Neural cell (in vitro differentiated cells): ENCODE measurements at regions not wholly inside any gene's neighbourhood (a gene's known extent, or its start where the extent isn't known, plus 50 kb on each side); places are given as distances from the start of the nearest gene placed in this dataset.

ENCODE experiments used
- H2AFZ ChIP-seq: fragments of 200-600, 300-800 bp; sonication (generic), shearing (Covaris generic); 2 replicates; pipeline ENCODE4 v1.6.0; 2014; ENCODE audit warnings: low read depth, mild to moderate bottlenecking, antibody characterized with exemption, low read length, moderate library complexity
- H3F3A ChIP-seq: fragments of 200-600 bp; shearing (Covaris generic); 2 replicates; pipeline ENCODE4 v1.6.1; 2016; ENCODE audit warnings: mild to moderate bottlenecking, moderate library complexity, mixed read lengths, antibody characterized with exemption, low read length; ENCODE audit not compliant: insufficient read depth, poor library complexity, severe bottlenecking
- H3K27ac ChIP-seq: fragments of 200-600, 300-800 bp; sonication (generic), shearing (Covaris generic); 2 replicates; pipeline ENCODE4 v1.5.1; 2014; ENCODE audit warnings: mild to moderate bottlenecking, low read length, moderate library complexity
- H3K27me3 ChIP-seq: fragments of 300-800, 200-600 bp; sonication (generic), shearing (Covaris generic); 2 replicates; pipeline ENCODE4 v1.6.0; 2014; ENCODE audit warnings: mild to moderate bottlenecking, low read depth, low read length, moderate library complexity; ENCODE audit not compliant: insufficient read depth
- H3K36me3 ChIP-seq: fragments of 300-800, 200-600 bp; sonication (generic), shearing (Covaris generic); 2 replicates; pipeline ENCODE4 v1.5.1; 2014; ENCODE audit warnings: mild to moderate bottlenecking, antibody characterized with exemption, low read length, moderate library complexity; ENCODE audit not compliant: insufficient read depth
- H3K4me2 ChIP-seq: fragments of 300-800, 200-600 bp; sonication (generic), shearing (Covaris generic); 2 replicates; pipeline ENCODE4 v1.6.0; 2014; ENCODE audit warnings: mild to moderate bottlenecking, low read length
- H3K4me3 ChIP-seq: fragments of 300-800, 200-600 bp; sonication (generic), shearing (Covaris generic); 2 replicates; pipeline ENCODE4 v1.5.1; 2014; ENCODE audit warnings: mild to moderate bottlenecking, low read length, moderate library complexity
- H3K79me2 ChIP-seq: fragments of 200-600 bp; shearing (Covaris generic); replicated peaks from 2 replicates; pipeline ENCODE4 v1.6.0; 2014; ENCODE audit warnings: mild to moderate bottlenecking, low read length, moderate library complexity; ENCODE audit not compliant: insufficient read depth
- H3K9ac ChIP-seq: fragments of 300-800, 200-600 bp; sonication (generic), shearing (Covaris generic); 2 replicates; pipeline ENCODE4 v1.6.1; 2016; ENCODE audit warnings: mild to moderate bottlenecking, low read length, mixed read lengths
- H3K9me2 ChIP-seq: fragments of 200-600 bp; shearing (Covaris generic); 2 replicates; pipeline ENCODE4 v1.6.1; 2016; ENCODE audit warnings: mild to moderate bottlenecking, low read length, mixed read lengths; ENCODE audit not compliant: insufficient read depth
- H3K9me3 ChIP-seq: fragments of 200-600, 300-800 bp; sonication (generic), shearing (Covaris generic); 2 replicates; pipeline ENCODE4 v1.6.1; 2016; ENCODE audit warnings: mild to moderate bottlenecking, mixed run types, low read length, moderate library complexity, mixed read lengths
- H4K20me1 ChIP-seq: fragments of 200-600 bp; shearing (Covaris generic); 2 replicates; pipeline ENCODE4 v1.6.1; 2016; ENCODE audit warnings: mild to moderate bottlenecking, mixed run types; ENCODE audit not compliant: insufficient read depth
- CTCF ChIP-seq: fragments of 450-650 bp; IDR thresholded peaks from 2 replicates; pipeline ENCODE4 v1.5.1; 2014; ENCODE audit warnings: antibody characterized with exemption, mild to moderate bottlenecking, moderate library complexity; ENCODE audit not compliant: poor library complexity, severe bottlenecking
- EP300 ChIP-seq: fragments of 450-650 bp; conservative IDR thresholded peaks from 2 replicates; pipeline ENCODE4 v1.6.1; 2014; ENCODE audit warnings: antibody characterized with exemption, mild to moderate bottlenecking, moderate library complexity; ENCODE audit not compliant: poor library complexity, severe bottlenecking
- EZH2 ChIP-seq: fragments of 200-600, 300-800 bp; shearing (Covaris generic), sonication (generic); IDR thresholded peaks from 2 replicates; pipeline ENCODE4 v1.6.1; 2014; ENCODE audit warnings: antibody characterized with exemption, low read length, borderline replicate concordance, mild to moderate bottlenecking; ENCODE audit not compliant: insufficient read depth, poor library complexity, severe bottlenecking
- MXI1 ChIP-seq: fragments of 450-650 bp; conservative IDR thresholded peaks from 2 replicates; pipeline ENCODE4 v1.6.1; 2014; ENCODE audit warnings: antibody characterized with exemption, mild to moderate bottlenecking; ENCODE audit not compliant: poor library complexity, severe bottlenecking
- POLR2AphosphoS5 ChIP-seq: IDR thresholded peaks from 2 replicates; pipeline ENCODE4 v1.6.1; 2012
- RAD21 ChIP-seq: fragments of 450-650 bp; conservative IDR thresholded peaks from 2 replicates; pipeline ENCODE4 v1.6.1; 2014; ENCODE audit warnings: antibody characterized with exemption, mild to moderate bottlenecking, moderate library complexity
- REST ChIP-seq: IDR thresholded peaks from 2 replicates; pipeline ENCODE4 v1.6.1; 2012; ENCODE audit warnings: borderline replicate concordance
- SMC3 ChIP-seq: fragments of 450-650 bp; conservative IDR thresholded peaks from 2 replicates; pipeline ENCODE4 v1.6.1; 2014; ENCODE audit warnings: antibody characterized with exemption, mild to moderate bottlenecking, moderate library complexity; ENCODE audit not compliant: poor library complexity
- TAF1 ChIP-seq: IDR thresholded peaks from 2 replicates; pipeline ENCODE4 v1.6.1; 2012; ENCODE audit warnings: low read depth

- TF ChIP-seq TAF1 (no peak), RAD21 (no peak), SMC3 (no peak), POLR2AphosphoS5 (no peak), REST (no peak), EP300 (no peak), EZH2 (no peak), CTCF (no peak), MXI1 (no peak)
- Histone ChIP-seq H3K27ac (no peak overlapping the region), H3K27me3 (no peaks in the 10 kb centered on the region), H3K36me3 (no peaks in the 10 kb centered on the region), H2AFZ (no peak overlapping the region), H3K79me2 (no peaks in the 10 kb centered on the region), H3K9me2 (no peaks in the 10 kb centered on the region), H3F3A (no peaks in the 10 kb centered on the region), H3K9me3 (no peaks in the 10 kb centered on the region), H3K4me2 (no peak overlapping the region), H3K9ac (no peak overlapping the region), H3K4me3 (no peak overlapping the region), H4K20me1 (no peaks in the 10 kb centered on the region)
These were observed 61.2 kb upstream of the RXRA start for GRCh38 chr9:134265078-134265477.

GRCh38 chr9:134266418-134266817, 59.8 kb upstream of the RXRA start:
- no peaks in the 10 kb centered on the region for H3K27me3 ChIP-seq
- no peaks in the 10 kb centered on the region for H3F3A ChIP-seq
- H3K79me2 ChIP-seq: no peaks in the 10 kb centered on the region
- H3K27ac ChIP-seq: no peak overlapping the region
- no peaks in the 10 kb centered on the region for H3K9me3 ChIP-seq
- H3K4me3 ChIP-seq: no peak overlapping the region
- TF ChIP-seq EZH2: no peak
- no peaks in the 10 kb centered on the region for H4K20me1 ChIP-seq
- no peak overlapping the region for H2AFZ ChIP-seq
- H3K4me2 ChIP-seq: no peak overlapping the region
- no peak overlapping the region for H3K9ac ChIP-seq
- H3K9me2 ChIP-seq: no peaks in the 10 kb centered on the region
- H3K36me3 ChIP-seq: no peaks in the 10 kb centered on the region

- H2AFZ ChIP-seq: no peak overlapping the region
- no peaks in the 10 kb centered on the region for H4K20me1 ChIP-seq
- H3K27me3 ChIP-seq: no peaks in the 10 kb centered on the region
- H3K4me3 ChIP-seq: no peak overlapping the region
- H3K4me2 ChIP-seq: no peak overlapping the region
- no peaks in the 10 kb centered on the region for H3K9me2 ChIP-seq
- no peaks in the 10 kb centered on the region for H3K9me3 ChIP-seq
- no peaks in the 10 kb centered on the region for H3K79me2 ChIP-seq
- H3K9ac ChIP-seq: no peak overlapping the region
- H3F3A ChIP-seq: no peaks in the 10 kb centered on the region
- H3K36me3 ChIP-seq: no peaks in the 10 kb centered on the region
- no peak overlapping the region for H3K27ac ChIP-seq
- TF ChIP-seq TAF1: no peak
- no peak for TF ChIP-seq RAD21
- TF ChIP-seq POLR2AphosphoS5: no peak
- TF ChIP-seq SMC3: no peak
- no peak for TF ChIP-seq CTCF
- TF ChIP-seq EZH2: no peak
- TF ChIP-seq MXI1: no peak
- no peak for TF ChIP-seq EP300
- no peak for TF ChIP-seq REST
These were observed 58.9 kb upstream of the RXRA start for GRCh38 chr9:134267305-134267880.
